ENCODE measurements at regions not wholly inside any gene's neighbourhood (a gene's known extent, or its start where the extent isn't known, plus 50 kb on each side); places are given as distances from the start of the nearest gene placed in this dataset.

DNA sequence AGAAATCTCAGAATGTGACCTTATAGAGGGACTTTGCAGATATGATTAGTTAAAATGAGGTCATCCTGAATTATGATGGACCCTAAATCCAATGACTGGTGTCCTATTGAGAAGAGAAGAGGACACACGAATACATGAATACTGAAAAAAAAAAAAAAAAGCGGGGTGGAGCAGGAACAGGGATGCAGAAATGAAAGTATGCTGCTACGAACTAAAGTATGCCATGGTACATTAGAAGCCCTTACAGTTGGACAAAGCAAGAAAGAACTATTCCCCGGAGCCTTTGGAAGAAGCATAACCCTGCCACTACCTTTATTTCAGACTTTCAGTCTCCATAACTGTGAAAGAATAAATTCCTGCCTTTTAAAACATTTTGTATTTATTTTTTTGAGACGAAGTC lies 557.9 kb upstream of the NCAM2 start:
- CTCF ChIA-PET, result no interaction called here
- peaks cover 8% of the 10 kb centered on the region for H3K9me3 ChIP-seq (ENCODE audit: control insufficient read depth, insufficient read depth, low read length)
- no peak for DNase-seq (ENCODE audit: low read depth, low spot score)
- no peak overlapping the region for H3K4me3 ChIP-seq (ENCODE audit: low read depth, low read length)
- H3K27me3 ChIP-seq (ENCODE audit: control insufficient read depth, insufficient read depth, low read length), result no peaks in the 10 kb centered on the region
- TF ChIP-seq, protein P1, sequence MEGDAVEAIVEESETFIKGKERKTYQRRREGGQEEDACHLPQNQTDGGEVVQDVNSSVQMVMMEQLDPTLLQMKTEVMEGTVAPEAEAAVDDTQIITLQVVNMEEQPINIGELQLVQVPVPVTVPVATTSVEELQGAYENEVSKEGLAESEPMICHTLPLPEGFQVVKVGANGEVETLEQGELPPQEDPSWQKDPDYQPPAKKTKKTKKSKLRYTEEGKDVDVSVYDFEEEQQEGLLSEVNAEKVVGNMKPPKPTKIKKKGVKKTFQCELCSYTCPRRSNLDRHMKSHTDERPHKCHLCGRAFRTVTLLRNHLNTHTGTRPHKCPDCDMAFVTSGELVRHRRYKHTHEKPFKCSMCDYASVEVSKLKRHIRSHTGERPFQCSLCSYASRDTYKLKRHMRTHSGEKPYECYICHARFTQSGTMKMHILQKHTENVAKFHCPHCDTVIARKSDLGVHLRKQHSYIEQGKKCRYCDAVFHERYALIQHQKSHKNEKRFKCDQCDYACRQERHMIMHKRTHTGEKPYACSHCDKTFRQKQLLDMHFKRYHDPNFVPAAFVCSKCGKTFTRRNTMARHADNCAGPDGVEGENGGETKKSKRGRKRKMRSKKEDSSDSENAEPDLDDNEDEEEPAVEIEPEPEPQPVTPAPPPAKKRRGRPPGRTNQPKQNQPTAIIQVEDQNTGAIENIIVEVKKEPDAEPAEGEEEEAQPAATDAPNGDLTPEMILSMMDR (IDR thresholded peaks at IDR 0.05; ENCODE audit: low read depth, low read length), result no peak
- POLR2A ChIA-PET, result no interaction called here
- H3K27ac ChIP-seq (ENCODE audit: low read depth, low read length), result no peak overlapping the region

DNA sequence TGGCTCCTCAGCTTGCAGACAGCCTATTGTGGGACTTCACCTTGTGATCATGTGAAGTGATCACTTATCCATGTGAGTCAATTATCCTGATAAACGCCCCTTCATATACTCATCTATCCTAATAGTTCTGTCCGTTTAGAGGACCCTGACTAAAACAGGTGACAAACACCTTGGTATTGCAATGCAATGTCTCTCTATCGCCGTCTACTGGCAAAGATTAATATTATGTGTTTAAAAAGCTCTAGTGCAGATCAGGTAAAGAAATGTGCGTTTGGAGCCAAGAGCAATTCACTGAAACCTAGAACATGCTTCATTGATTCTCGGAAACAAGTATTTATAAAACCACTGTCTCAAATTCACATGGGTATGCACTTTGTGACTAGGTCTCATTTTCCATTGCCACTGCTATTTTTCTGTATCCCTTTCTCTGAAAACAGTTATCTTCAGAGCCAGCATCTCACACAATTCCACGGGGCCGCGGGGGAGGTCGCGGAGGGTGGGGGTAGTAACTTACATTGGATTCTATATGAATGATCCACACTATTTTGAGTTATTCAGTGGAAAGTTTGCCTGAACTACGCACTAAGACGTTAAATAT lies 554.6 kb upstream of the NCAM2 start:
- H3K27me3 ChIP-seq (ENCODE audit: control insufficient read depth, insufficient read depth, low read length), result no peaks in the 10 kb centered on the region
- no peak overlapping the region for H3K4me3 ChIP-seq (ENCODE audit: low read depth, low read length)
- DNase-seq (ENCODE audit: low read depth, low spot score), result no peak
- TF ChIP-seq, protein P1 (IDR thresholded peaks at IDR 0.05; ENCODE audit: low read depth, low read length), result no peak; the same call in 1 of the 2 replicates
- no peak overlapping the region for H3K27ac ChIP-seq (ENCODE audit: low read depth, low read length)
- CTCF ChIA-PET, result no interaction called here
- H3K9me3 ChIP-seq (ENCODE audit: control insufficient read depth, insufficient read depth, low read length), result peaks cover 8% of the 10 kb centered on the region
- POLR2A ChIA-PET, result no interaction called here

DNA sequence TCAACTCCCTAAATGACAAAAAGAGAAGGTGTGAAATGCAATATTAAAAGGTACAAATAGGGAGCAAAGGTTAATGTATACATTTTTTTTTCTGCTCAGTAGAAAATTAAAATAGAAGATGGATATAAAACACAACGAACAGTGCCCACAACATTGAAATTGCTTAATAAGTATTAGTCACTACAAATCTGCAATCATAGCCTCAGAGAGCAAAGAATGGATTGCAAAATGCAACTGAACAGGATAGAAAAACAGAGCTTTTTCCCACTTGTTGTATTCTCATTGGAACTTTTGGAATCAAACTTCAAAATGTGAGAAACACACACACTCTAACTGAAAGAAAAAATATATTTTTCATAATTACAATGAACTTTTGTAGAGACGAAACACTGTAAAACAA lies 552.2 kb upstream of the NCAM2 start:
- H3K27ac ChIP-seq (ENCODE audit: low read depth, low read length), result no peak overlapping the region
- H3K9me3 ChIP-seq (ENCODE audit: control insufficient read depth, insufficient read depth, low read length), result peaks cover 14% of the 10 kb centered on the region
- CTCF ChIA-PET, result interaction anchor here (0.6 kb wide), 1 partner anchor 9 kb away, joined by 4 read pairs; no protein-coding TSS in a partner anchor
- TF ChIP-seq, protein P1 (IDR thresholded peaks at IDR 0.05; ENCODE audit: low read depth, low read length), result no peak
- DNase-seq (ENCODE audit: low read depth, low spot score), result no peak
- POLR2A ChIA-PET, result no interaction called here
- no peaks in the 10 kb centered on the region for H3K27me3 ChIP-seq (ENCODE audit: control insufficient read depth, insufficient read depth, low read length)
- no peak overlapping the region for H3K4me3 ChIP-seq (ENCODE audit: low read depth, low read length)

DNA sequence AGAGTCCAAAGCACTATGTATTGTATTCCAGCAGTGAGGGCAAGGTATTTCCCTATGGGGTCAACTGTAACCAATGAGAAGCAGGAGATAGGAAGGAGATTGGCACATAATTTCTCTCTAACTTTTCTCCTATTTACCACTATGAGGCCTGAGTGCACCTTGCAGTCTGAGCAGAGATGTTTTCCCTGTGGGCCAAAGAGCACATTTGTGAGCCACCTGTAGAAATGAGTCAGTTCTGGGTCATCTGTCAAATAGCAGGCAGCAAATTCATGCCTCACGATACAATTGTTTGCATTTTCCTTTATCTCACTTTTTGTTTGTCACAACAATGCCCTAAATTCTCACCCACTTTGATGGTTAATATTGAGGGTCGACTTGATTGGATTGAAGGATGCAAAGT lies 547.2 kb upstream of the NCAM2 start:
- ChIA-PET CTCF (no interaction called here), POLR2A (no interaction called here)
- H3K27me3 ChIP-seq (ENCODE audit: control insufficient read depth, insufficient read depth, low read length), result no peaks in the 10 kb centered on the region
- TF ChIP-seq, protein P1 (IDR thresholded peaks at IDR 0.05; ENCODE audit: low read depth, low read length), result no peak
- H3K27ac ChIP-seq (ENCODE audit: low read depth, low read length), result no peak overlapping the region
- no peak for DNase-seq (ENCODE audit: low read depth, low spot score)
- H3K9me3 ChIP-seq (ENCODE audit: control insufficient read depth, insufficient read depth, low read length), result peaks cover 8% of the 10 kb centered on the region
- no peak overlapping the region for H3K4me3 ChIP-seq (ENCODE audit: low read depth, low read length)

DNA sequence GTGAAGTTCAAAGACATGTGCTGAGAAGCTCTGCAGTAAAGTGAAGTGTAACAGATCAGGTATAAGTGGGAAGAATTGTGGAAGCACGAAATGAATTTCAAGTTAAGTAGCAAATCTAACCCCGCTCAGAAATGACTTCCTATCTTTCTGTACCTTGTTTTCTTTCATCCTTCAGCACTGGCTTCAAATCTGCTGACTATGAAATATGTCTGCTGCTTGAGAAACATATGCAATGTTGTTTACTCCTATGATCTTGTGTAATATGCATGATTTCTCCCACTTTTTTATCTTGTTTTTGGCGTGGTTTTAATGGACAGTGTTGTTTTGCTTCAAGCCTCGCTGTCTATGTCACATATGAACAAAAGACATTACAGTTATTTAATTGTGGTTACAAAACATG lies 545.3 kb upstream of the NCAM2 start:
- TF ChIP-seq, protein P1 (IDR thresholded peaks at IDR 0.05; ENCODE audit: low read depth, low read length), result no peak
- Histone ChIP-seq H3K27ac (ENCODE audit: low read depth, low read length) (no peak overlapping the region), H3K27me3 (ENCODE audit: control insufficient read depth, insufficient read depth, low read length) (no peaks in the 10 kb centered on the region), H3K4me3 (ENCODE audit: low read depth, low read length) (no peak overlapping the region), H3K9me3 (ENCODE audit: control insufficient read depth, insufficient read depth, low read length) (peaks cover 8% of the 10 kb centered on the region)
- no peak for DNase-seq (ENCODE audit: low read depth, low spot score)
- ChIA-PET CTCF (no interaction called here), POLR2A (no interaction called here)

Measured in AG04450 (cell line).